Ovary (tissue), 7 donors: ENCODE measurements at regions not wholly inside any gene's neighbourhood (a gene's known extent, or its start where the extent isn't known, plus 50 kb on each side); places are given as distances from the start of the nearest gene placed in this dataset.

Source experiments
- DNase-seq, 5 donors: peaks; one replicate each; pipeline ENCODE4 v3.0.0-alpha.2; 2019 to 2020
- H3K27ac ChIP-seq, 2 donors: fragments of 200-600 bp; one replicate each; pipeline versions ENCODE4 v1.5.1 to v1.8.0; 2019 to 2022
- H3K27me3 ChIP-seq: fragments of 200-600 bp; one replicate; pipeline ENCODE4 v1.8.0; 2022
- H3K36me3 ChIP-seq: fragments of 200-600 bp; sonication (generic); one replicate; pipeline ENCODE4 v1.5.1; 2019
- H3K4me1 ChIP-seq: one replicate; pipeline ENCODE4 v1.8.1; 2013; ENCODE audit warnings: mild to moderate bottlenecking, moderate library complexity; ENCODE audit not compliant: insufficient read depth
- H3K4me3 ChIP-seq: fragments of 200-600 bp; sonication (generic); one replicate; pipeline ENCODE4 v1.5.1; 2017
- H3K9me3 ChIP-seq, 2 donors: fragments of 200-600 bp in 1 of 2; sonication (generic) in 1 of 2; one replicate each; pipeline versions ENCODE4 v1.5.1 to v1.8.1; 2013 to 2019; ENCODE audit warnings: mild to moderate bottlenecking in 1 of 2, moderate library complexity in 1 of 2
- CTCF ChIP-seq, 3 donors: fragments of 450-650 bp in 2 of 3; fragments of 200-600 bp in 1 of 3; IDR thresholded peaks; one replicate each; pipeline versions ENCODE4 v1.5.1 to v1.8.0; 2016 to 2022; ENCODE audit warnings: antibody characterized with exemption in 3 of 3, mild to moderate bottlenecking in 1 of 3
- EP300 ChIP-seq: sonication (generic); formaldehyde crosslinking; IDR thresholded peaks from one replicate; pipeline ENCODE4 v1.6.1; 2017; ENCODE audit warnings: antibody characterized with exemption
- POLR2A ChIP-seq: fragments of 450-650 bp; IDR thresholded peaks from one replicate; pipeline ENCODE4 v1.6.1; 2017; ENCODE audit warnings: antibody characterized with exemption, mild to moderate bottlenecking, moderate library complexity
- WGBS, 3 donors: extraction: QIAGEN DNeasy Blood & Tissue Kit in 1 of 3; methylation state at CpG; one replicate each; pipeline versions ENCODE4 v1.1.5 to v1.1.7; 2013 to 2017; 5-methylcytosine and 5-hydroxymethylcytosine counted together
- intact Hi-C, 4 donors: fragments of 100-400 bp; cut with DNase I; formaldehyde crosslinking; loops; one replicate each; pipeline versions ENCODE4 v1.11.0 to v1.15.1; 2022 to 2023
- donor health status: DM: no; HTN: no; CAD: no; lungs with moderate emphysema.
- donor health status: DM: no; HTN: no; CAD: no.
- donor health status: Bipolar disorder and iron deficiency.
- donor health status: DM: no; HTN: no; CAD: no.
- donor health status: DM: yes; HTN: yes; CAD: no.

GRCh38 chr9:119667916-119668315 lies 298.7 kb upstream of the BRINP1 start:
- Histone ChIP-seq H3K4me1 (no peaks in the 10 kb centered on the region), H3K27me3 (no peaks in the 10 kb centered on the region), H3K27ac (no peak overlapping the region), H3K9me3 (no peaks in the 10 kb centered on the region), H3K36me3 (no peaks in the 10 kb centered on the region), H3K4me3 (no peak overlapping the region)
- TF ChIP-seq CTCF (IDR thresholded peaks at IDR 0.05) (no peak), EP300 (no peak), POLR2A (no peak)
- no peak for DNase-seq
- WGBS, 3 donors = 82 to 93% (median 90%) methylated on average over 2 of the region's 2 CpGs
- intact Hi-C loops = no loop called here

- no peak for DNase-seq
- H3K36me3 ChIP-seq = no peaks in the 10 kb centered on the region
- 78 to 88% (median 81%) methylated on average over 2 of the region's 2 CpGs for WGBS, 3 donors
- H3K4me3 ChIP-seq = no peak overlapping the region
- no peak overlapping the region for H3K27ac ChIP-seq
- H3K4me1 ChIP-seq = no peaks in the 10 kb centered on the region
- TF ChIP-seq EP300 (no peak), CTCF (IDR thresholded peaks at IDR 0.05) (no peak), POLR2A (no peak)
- H3K27me3 ChIP-seq = no peaks in the 10 kb centered on the region
- H3K9me3 ChIP-seq = no peaks in the 10 kb centered on the region
- intact Hi-C loops = no loop called here
Measured at GRCh38 chr9:119667163-119667562, 297.9 kb upstream of the BRINP1 start.

- Histone ChIP-seq H3K9me3 (no peaks in the 10 kb centered on the region), H3K4me1 (no peaks in the 10 kb centered on the region), H3K27me3 (no peaks in the 10 kb centered on the region), H3K27ac (no peak overlapping the region), H3K36me3 (no peaks in the 10 kb centered on the region), H3K4me3 (no peak overlapping the region)
- WGBS, 3 donors = 79 to 82% (median 81%) methylated on average over 4 of the region's 4 CpGs
- intact Hi-C loops = no loop called here
- TF ChIP-seq POLR2A (no peak), EP300 (no peak), CTCF (IDR thresholded peaks at IDR 0.05) (no peak)
- no peak for DNase-seq
Measured at GRCh38 chr9:119662329-119662728, 293.1 kb upstream of the BRINP1 start.

GRCh38 chr9:119652931-119653330 lies 283.7 kb upstream of the BRINP1 start:
- H3K36me3 ChIP-seq = no peaks in the 10 kb centered on the region
- H3K27me3 ChIP-seq = no peaks in the 10 kb centered on the region
- intact Hi-C loops = no loop called here
- H3K4me3 ChIP-seq = no peak overlapping the region
- no peaks in the 10 kb centered on the region for H3K4me1 ChIP-seq
- no peaks in the 10 kb centered on the region for H3K9me3 ChIP-seq
- TF ChIP-seq POLR2A = no peak
- no peak for DNase-seq
- H3K27ac ChIP-seq = no peak overlapping the region
- 26 to 41% (median 36%) methylated on average over 5 of the region's 5 CpGs for WGBS, 3 donors

- TF ChIP-seq CTCF (IDR thresholded peaks at IDR 0.05) (no peak), POLR2A (no peak), EP300 (no peak)
Measured at GRCh38 chr9:119649205-119649604, 280.0 kb upstream of the BRINP1 start.

More at GRCh38 chr9:119649205-119649604, 280.0 kb upstream of the BRINP1 start:
- intact Hi-C loops = no loop called here
- Histone ChIP-seq H3K9me3 (no peaks in the 10 kb centered on the region), H3K27ac (no peak overlapping the region), H3K27me3 (no peaks in the 10 kb centered on the region), H3K4me1 (no peaks in the 10 kb centered on the region), H3K36me3 (no peaks in the 10 kb centered on the region), H3K4me3 (no peak overlapping the region)
- no peak for DNase-seq
